Hepatocyte (in vitro differentiated cells): ENCODE measurements at regions not wholly inside any gene's neighbourhood (a gene's known extent, or its start where the extent isn't known, plus 50 kb on each side); places are given as distances from the start of the nearest gene placed in this dataset.

ENCODE experiments used
- DNase-seq: peaks from one replicate; pipeline ENCODE4 v3.0.0-alpha.2; 2016; ENCODE audit warnings: low spot score
- H2AFZ ChIP-seq: fragments of 200-600 bp; sonication (generic); 2 replicates; pipeline ENCODE4 v1.6.0; 2016; ENCODE audit warnings: antibody characterized with exemption, mild to moderate bottlenecking
- H3K27ac ChIP-seq: fragments of 200-600 bp; sonication (generic); 2 replicates; pipeline ENCODE4 v1.5.1; 2016; ENCODE audit warnings: mild to moderate bottlenecking
- H3K27me3 ChIP-seq: fragments of 200-600 bp; sonication (generic); 2 replicates; pipeline ENCODE4 v1.6.1; 2016
- H3K36me3 ChIP-seq: fragments of 200-600 bp; sonication (generic); replicated peaks from 2 replicates; pipeline ENCODE4 v1.5.1; 2016; ENCODE audit warnings: low read depth; ENCODE audit not compliant: insufficient read depth
- H3K4me1 ChIP-seq: fragments of 200-600 bp; sonication (generic); 2 replicates; pipeline ENCODE4 v1.5.1; 2016; ENCODE audit warnings: mild to moderate bottlenecking, moderate library complexity; ENCODE audit not compliant: insufficient read depth
- H3K4me2 ChIP-seq: fragments of 200-600 bp; sonication (generic); 2 replicates; pipeline ENCODE4 v1.6.0; 2016
- H3K4me3 ChIP-seq: fragments of 200-600 bp; sonication (generic); 2 replicates; pipeline ENCODE4 v1.5.1; 2016; ENCODE audit warnings: mild to moderate bottlenecking
- H3K79me2 ChIP-seq: fragments of 200-600 bp; sonication (generic); 2 replicates; pipeline ENCODE4 v1.6.0; 2017; ENCODE audit warnings: mild to moderate bottlenecking
- H3K9me2 ChIP-seq: fragments of 200-600 bp; sonication (generic); replicated peaks from 2 replicates; pipeline ENCODE4 v1.6.0; 2017; ENCODE audit warnings: mild to moderate bottlenecking; ENCODE audit not compliant: insufficient read depth
- H3K9me3 ChIP-seq: fragments of 200-600 bp; sonication (generic); 2 replicates; pipeline ENCODE4 v1.5.1; 2016; ENCODE audit warnings: low read depth, mild to moderate bottlenecking
- H4K20me1 ChIP-seq: fragments of 200-600 bp; sonication (generic); 2 replicates; pipeline ENCODE4 v1.6.0; 2016; ENCODE audit warnings: mild to moderate bottlenecking; ENCODE audit not compliant: insufficient read depth, poor library complexity, severe bottlenecking
- EZH2 ChIP-seq: fragments of 200-600 bp; sonication (generic); IDR thresholded peaks from 2 replicates; pipeline ENCODE4 v1.6.1; 2016; ENCODE audit warnings: antibody characterized with exemption, mild to moderate bottlenecking, borderline replicate concordance
- EZH2phosphoT487 ChIP-seq: fragments of 200-600 bp; sonication (generic); IDR thresholded peaks from one replicate; pipeline ENCODE4 v1.6.1; 2018; ENCODE audit warnings: antibody characterized with exemption, mild to moderate bottlenecking, low read depth, moderate library complexity; ENCODE audit not compliant: unreplicated experiment, severe bottlenecking
- WGBS: methylation state at CpG from one replicate; pipeline ENCODE4 v1.1.6; 2016; ENCODE audit warnings: low lambda C conversion rate; ENCODE audit errors: missing lambda C conversion rate; 5-methylcytosine and 5-hydroxymethylcytosine counted together
- TF ChIP-seq, protein P1 (sequence below): fragments of 200-600 bp; sonication (generic); IDR thresholded peaks from 2 replicates; pipeline ENCODE4 v1.5.1; 2016; ENCODE audit warnings: antibody characterized with exemption, mild to moderate bottlenecking; ENCODE audit not compliant: poor library complexity

DNA sequence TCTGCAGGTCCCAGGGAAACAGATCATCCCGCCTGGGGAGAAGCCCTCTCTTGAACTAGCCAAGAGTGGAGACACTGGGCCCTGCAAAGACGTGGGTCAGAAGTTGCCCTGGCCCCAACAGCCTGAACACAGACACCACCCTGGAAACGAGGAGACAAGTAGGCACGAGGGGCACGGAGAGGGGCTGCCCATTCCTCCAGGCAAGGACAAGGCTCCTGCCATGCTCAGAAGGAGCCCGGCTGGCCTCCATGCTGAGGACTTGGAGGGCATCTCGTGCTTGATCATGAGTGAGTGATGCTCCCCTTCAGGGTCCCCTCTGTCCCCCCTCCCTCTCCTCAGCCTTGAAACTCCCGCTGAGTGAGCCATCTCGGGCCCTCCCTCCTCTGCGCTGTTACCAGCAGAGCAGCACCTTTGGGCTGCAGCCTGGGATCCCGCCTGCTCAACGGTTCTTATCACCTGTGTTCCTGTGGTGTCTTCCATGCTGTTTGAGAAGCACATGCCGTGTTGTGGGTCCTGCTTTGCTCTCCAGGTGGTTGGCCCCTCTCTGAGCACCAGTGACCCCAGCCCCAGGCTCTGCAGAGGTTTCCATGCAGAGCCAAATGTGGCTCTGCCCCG lies 544.3 kb downstream of the TCERG1L start:
- H3K27me3 ChIP-seq: no peaks in the 10 kb centered on the region
- no peaks in the 10 kb centered on the region for H3K36me3 ChIP-seq
- H3K4me3 ChIP-seq: no peak overlapping the region
- H3K4me1 ChIP-seq: no peaks in the 10 kb centered on the region
- TF ChIP-seq, protein P1, sequence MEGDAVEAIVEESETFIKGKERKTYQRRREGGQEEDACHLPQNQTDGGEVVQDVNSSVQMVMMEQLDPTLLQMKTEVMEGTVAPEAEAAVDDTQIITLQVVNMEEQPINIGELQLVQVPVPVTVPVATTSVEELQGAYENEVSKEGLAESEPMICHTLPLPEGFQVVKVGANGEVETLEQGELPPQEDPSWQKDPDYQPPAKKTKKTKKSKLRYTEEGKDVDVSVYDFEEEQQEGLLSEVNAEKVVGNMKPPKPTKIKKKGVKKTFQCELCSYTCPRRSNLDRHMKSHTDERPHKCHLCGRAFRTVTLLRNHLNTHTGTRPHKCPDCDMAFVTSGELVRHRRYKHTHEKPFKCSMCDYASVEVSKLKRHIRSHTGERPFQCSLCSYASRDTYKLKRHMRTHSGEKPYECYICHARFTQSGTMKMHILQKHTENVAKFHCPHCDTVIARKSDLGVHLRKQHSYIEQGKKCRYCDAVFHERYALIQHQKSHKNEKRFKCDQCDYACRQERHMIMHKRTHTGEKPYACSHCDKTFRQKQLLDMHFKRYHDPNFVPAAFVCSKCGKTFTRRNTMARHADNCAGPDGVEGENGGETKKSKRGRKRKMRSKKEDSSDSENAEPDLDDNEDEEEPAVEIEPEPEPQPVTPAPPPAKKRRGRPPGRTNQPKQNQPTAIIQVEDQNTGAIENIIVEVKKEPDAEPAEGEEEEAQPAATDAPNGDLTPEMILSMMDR: no peak
- no peak for TF ChIP-seq EZH2phosphoT487
- TF ChIP-seq EZH2: no peak
- H4K20me1 ChIP-seq: no peaks in the 10 kb centered on the region
- no peaks in the 10 kb centered on the region for H3K9me3 ChIP-seq
- DNase-seq: no peak
- H3K4me2 ChIP-seq: no peak overlapping the region
- no peak overlapping the region for H3K27ac ChIP-seq
- WGBS: 79% methylated on average over 11 of the region's 14 CpGs
- H2AFZ ChIP-seq: no peak overlapping the region
- H3K79me2 ChIP-seq: no peaks in the 10 kb centered on the region
- H3K9me2 ChIP-seq: no peaks in the 10 kb centered on the region

DNA sequence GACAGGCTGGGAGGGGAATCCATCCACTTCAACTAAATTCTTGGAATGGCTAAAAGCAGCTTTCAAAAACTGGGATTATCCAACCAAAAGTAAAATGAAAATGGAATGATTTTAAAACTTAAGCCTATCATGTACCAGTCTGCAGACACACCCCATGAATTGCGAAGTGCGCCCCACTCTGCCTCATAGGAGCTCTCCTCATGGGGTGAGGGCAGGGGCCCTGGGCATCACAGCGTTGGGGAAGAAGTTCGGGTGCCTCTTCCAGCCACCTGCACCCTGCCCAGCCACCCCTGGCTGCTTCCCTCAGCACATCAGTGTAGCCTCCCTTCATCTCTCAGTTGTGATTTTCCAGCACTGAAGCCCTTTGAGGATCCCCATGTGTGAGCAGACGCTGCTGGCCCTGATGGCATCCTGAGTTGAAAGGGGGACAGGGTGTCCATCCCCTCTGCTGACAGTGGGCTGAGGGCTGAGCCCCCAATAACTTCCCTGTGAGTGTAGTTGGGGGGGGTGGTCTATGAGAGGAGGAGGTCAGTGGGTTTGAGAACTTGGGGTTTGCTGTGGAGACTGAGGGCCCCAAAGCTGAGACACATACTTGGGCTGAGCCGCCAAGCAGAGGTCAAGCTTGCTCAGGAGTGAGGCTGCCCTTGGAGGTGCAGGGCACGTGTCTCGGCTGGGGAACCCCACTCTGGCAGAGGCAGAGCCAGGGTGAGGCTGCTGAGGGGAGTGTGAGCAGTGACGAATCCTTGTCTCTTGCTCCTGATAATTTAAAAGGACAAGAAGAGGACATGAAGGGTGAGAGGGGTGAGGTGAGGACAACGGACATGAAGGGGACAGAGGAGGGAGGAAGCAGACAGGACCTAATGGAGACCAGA lies 542.1 kb downstream of the TCERG1L start:
- no peaks in the 10 kb centered on the region for H3K36me3 ChIP-seq
- 94% methylated on average over 10 of the region's 10 CpGs for WGBS
- no peak overlapping the region for H3K4me3 ChIP-seq
- H3K4me1 ChIP-seq: no peaks in the 10 kb centered on the region
- no peaks in the 10 kb centered on the region for H3K9me2 ChIP-seq
- H3K27ac ChIP-seq: no peak overlapping the region
- H3K4me2 ChIP-seq: no peak overlapping the region
- no peak for DNase-seq
- H3K27me3 ChIP-seq: no peaks in the 10 kb centered on the region
- H3K79me2 ChIP-seq: no peaks in the 10 kb centered on the region
- TF ChIP-seq EZH2 (no peak), EZH2phosphoT487 (no peak)
- TF ChIP-seq, protein P1: no peak
- H3K9me3 ChIP-seq: no peaks in the 10 kb centered on the region
- H2AFZ ChIP-seq: no peak overlapping the region
- no peaks in the 10 kb centered on the region for H4K20me1 ChIP-seq

DNA sequence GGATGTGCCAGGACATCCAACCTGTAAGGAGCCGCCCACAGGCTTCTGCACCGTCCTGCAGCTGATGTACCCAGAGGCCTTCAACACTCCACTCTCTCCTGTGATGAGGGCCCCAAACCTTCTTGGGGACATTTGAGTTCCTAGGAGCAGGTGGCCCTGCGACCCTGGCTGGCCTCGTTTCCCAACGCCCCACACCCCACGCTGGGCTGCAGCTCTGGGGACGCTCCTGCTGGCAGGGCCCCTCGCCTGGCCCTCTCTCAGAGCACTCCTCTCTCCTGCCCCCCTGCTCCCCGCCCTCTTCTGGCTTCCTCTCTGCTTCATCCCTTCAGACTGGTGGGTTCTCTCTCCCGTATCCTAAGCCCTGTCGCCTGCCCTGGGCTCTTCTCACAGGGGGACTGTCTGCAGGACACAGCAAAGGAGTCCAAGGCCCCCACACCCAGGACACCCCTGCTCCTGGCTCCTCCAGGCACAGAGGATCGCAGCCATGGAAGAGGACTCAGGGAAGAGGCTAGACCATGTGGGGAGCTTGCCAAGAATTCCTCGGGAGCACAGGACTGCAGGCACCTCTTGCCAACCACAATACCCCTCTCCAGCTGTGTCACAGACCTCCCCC lies 541.4 kb downstream of the TCERG1L start:
- no peak overlapping the region for H2AFZ ChIP-seq
- H3K79me2 ChIP-seq: no peaks in the 10 kb centered on the region
- no peaks in the 10 kb centered on the region for H4K20me1 ChIP-seq
- no peak for TF ChIP-seq EZH2phosphoT487
- TF ChIP-seq, protein P1: no peak
- TF ChIP-seq EZH2: no peak
- H3K4me1 ChIP-seq: no peaks in the 10 kb centered on the region
- 79% methylated on average over 13 of the region's 13 CpGs for WGBS
- no peak overlapping the region for H3K27ac ChIP-seq
- H3K9me3 ChIP-seq: no peaks in the 10 kb centered on the region
- H3K27me3 ChIP-seq: no peaks in the 10 kb centered on the region
- H3K4me3 ChIP-seq: no peak overlapping the region
- H3K4me2 ChIP-seq: no peak overlapping the region
- no peaks in the 10 kb centered on the region for H3K9me2 ChIP-seq
- no peaks in the 10 kb centered on the region for H3K36me3 ChIP-seq
- no peak for DNase-seq
